Right lobe of liver (tissue), 6 donors: ENCODE measurements at regions not wholly inside any gene's neighbourhood (a gene's known extent, or its start where the extent isn't known, plus 50 kb on each side); places are given as distances from the start of the nearest gene placed in this dataset.

Experiments
- ATAC-seq, 4 donors: fragments of 200-7000 bp; cut with Tn5 transposase; one replicate each; pipeline ENCODE4 v1.9.1; 2020; ENCODE audit warnings: mild to moderate bottlenecking in 4 of 4, moderate library complexity in 4 of 4
- DNase-seq, 3 donors: peaks; one replicate each; pipeline ENCODE4 v3.0.0-alpha.2; 2020
- H3K27ac ChIP-seq, 3 donors: fragments of 200-600 bp; one replicate each; pipeline ENCODE4 v1.8.0; 2022
- H3K27me3 ChIP-seq, 2 donors: fragments of 200-600 bp; one replicate each; pipeline ENCODE4 v1.8.0; 2022
- H3K36me3 ChIP-seq, 4 donors: fragments of 200-600 bp; sonication (generic) in 1 of 4; one replicate each; pipeline versions ENCODE4 v1.5.1 to v1.8.0; 2017 to 2022; ENCODE audit warnings: control low read depth in 1 of 4
- H3K4me1 ChIP-seq, 4 donors: fragments of 200-600 bp; sonication (generic) in 1 of 4; one replicate each; pipeline versions ENCODE4 v1.5.1 to v1.8.0; 2017 to 2022; ENCODE audit warnings: control low read depth in 1 of 4
- H3K4me3 ChIP-seq, 3 donors: fragments of 200-600 bp; one replicate each; pipeline ENCODE4 v1.8.0; 2022
- H3K9me3 ChIP-seq, 4 donors: fragments of 200-600 bp; sonication (generic) in 1 of 4; one replicate each; pipeline versions ENCODE4 v1.5.1 to v1.8.0; 2017 to 2022; ENCODE audit warnings: control low read depth in 1 of 4
- POLR2A ChIP-seq: fragments of 450-650 bp; IDR thresholded peaks from one replicate; pipeline ENCODE4 v1.6.1; 2017; ENCODE audit warnings: antibody characterized with exemption, mild to moderate bottlenecking
- WGBS: methylation state at CpG from one replicate; pipeline ENCODE4 v1.1.6; 2018; ENCODE audit warnings: low coverage, low lambda C conversion rate; ENCODE audit not compliant: insufficient coverage; ENCODE audit errors: missing lambda C conversion rate; 5-methylcytosine and 5-hydroxymethylcytosine counted together
- intact Hi-C, 2 donors: fragments of 100-400 bp; cut with DNase I; formaldehyde crosslinking; loops; one replicate each; pipeline versions ENCODE4 v1.11.2 to v1.14.1; 2022
- TF ChIP-seq, protein P1 (sequence below), 4 donors: fragments of 200-600 bp in 3 of 4; fragments of 450-650 bp in 1 of 4; IDR thresholded peaks; one replicate each; pipeline versions ENCODE4 v1.5.1 to v1.8.0; 2016 to 2022; ENCODE audit warnings: antibody characterized with exemption in 4 of 4, mild to moderate bottlenecking in 2 of 4
- donor health status: DM: no; HTN: yes; CAD: no.
- donor health status: DM: no; HTN: no; CAD: no.
- donor health status: DM: no; HTN: no; CAD: no.
- donor health status: DM: no; HTN: yes; CAD: no.
- donor health status: DM: no; HTN: yes; CAD: no.

DNA sequence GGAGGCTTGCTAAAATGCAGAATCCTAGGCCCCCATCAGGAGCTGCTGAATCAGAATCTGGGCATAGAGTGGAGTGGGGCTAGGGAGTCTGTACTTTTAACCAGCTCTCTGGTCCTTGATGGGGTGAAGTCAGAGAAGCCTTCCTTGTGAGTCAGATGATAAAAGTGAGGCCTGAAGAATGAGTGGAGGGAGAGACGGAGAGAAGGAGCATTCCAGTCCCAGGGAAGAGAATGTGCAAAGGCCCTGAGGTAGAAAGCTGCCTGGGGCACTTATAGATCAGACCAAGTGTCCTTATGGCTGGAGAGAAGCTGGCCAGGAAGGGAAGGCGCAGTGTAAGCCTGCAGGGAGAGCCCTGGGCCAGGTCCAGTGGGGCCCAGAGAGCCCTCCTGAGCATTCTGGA, 235.1 kb upstream of the NLRP1 start:
- Histone ChIP-seq H3K4me3 (no peak overlapping the region), H3K27ac (no peak overlapping the region), H3K9me3 (no peaks in the 10 kb centered on the region), H3K27me3 (no peaks in the 10 kb centered on the region), H3K4me1 (no peaks in the 10 kb centered on the region), H3K36me3 (no peaks in the 10 kb centered on the region)
- intact Hi-C loops, result no loop called here
- WGBS, result 67% methylated on average over 1 of the region's 2 CpGs
- TF ChIP-seq, protein P1, sequence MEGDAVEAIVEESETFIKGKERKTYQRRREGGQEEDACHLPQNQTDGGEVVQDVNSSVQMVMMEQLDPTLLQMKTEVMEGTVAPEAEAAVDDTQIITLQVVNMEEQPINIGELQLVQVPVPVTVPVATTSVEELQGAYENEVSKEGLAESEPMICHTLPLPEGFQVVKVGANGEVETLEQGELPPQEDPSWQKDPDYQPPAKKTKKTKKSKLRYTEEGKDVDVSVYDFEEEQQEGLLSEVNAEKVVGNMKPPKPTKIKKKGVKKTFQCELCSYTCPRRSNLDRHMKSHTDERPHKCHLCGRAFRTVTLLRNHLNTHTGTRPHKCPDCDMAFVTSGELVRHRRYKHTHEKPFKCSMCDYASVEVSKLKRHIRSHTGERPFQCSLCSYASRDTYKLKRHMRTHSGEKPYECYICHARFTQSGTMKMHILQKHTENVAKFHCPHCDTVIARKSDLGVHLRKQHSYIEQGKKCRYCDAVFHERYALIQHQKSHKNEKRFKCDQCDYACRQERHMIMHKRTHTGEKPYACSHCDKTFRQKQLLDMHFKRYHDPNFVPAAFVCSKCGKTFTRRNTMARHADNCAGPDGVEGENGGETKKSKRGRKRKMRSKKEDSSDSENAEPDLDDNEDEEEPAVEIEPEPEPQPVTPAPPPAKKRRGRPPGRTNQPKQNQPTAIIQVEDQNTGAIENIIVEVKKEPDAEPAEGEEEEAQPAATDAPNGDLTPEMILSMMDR (IDR thresholded peaks at IDR 0.05), result no peak
- TF ChIP-seq POLR2A, result no peak
- no peak for DNase-seq
- no peak for ATAC-seq

DNA sequence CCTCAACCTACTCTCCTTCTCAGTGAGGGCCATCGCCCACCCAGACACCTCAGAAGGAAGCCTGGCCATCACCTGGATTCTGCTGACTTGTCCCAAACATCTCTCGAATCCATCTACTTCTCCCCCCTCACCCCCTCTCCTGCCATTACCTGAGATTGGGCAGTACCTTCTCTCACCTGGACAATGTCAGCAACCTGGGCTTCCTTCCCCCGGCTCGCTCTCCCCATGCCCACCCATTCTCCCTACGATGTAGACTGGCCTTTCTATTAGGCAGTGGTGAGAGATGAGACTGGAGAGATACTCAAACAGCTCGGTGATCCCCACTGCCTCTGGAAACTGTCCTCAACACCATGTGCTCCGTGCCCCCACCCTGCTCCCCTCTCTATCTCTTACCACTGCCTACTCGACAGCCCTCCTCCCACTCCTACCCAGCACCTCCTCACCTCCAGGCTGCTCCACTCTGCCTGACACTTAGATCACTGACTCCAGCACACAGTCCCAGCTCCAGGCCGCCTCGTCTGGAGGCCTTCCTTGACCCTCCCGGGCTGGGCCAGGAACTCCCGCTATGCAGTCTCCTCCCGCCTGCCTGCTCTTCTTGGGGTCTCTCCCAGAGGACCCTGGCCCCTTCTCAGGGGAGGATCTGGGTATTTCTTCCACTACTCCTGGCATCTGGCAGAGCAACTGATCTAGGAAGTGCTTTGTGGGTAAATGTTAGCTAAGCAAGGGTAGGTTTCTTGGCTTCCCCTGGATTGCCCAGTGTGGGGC, 235.8 kb upstream of the NLRP1 start:
- ATAC-seq (peak in 1 of 4 donors; percentile 24), DNase-seq (no peak)
- no peaks in the 10 kb centered on the region for H3K36me3 ChIP-seq
- no peaks in the 10 kb centered on the region for H3K4me1 ChIP-seq
- no peak overlapping the region for H3K4me3 ChIP-seq
- no peaks in the 10 kb centered on the region for H3K9me3 ChIP-seq
- no peak overlapping the region for H3K27ac ChIP-seq
- TF ChIP-seq, protein P1 (IDR thresholded peaks at IDR 0.05), result no peak
- 80% methylated on average over 10 of the region's 13 CpGs for WGBS
- intact Hi-C loops, result no loop called here
- no peaks in the 10 kb centered on the region for H3K27me3 ChIP-seq

GRCh38 chr17:5820721-5821456, 236.6 kb upstream of the NLRP1 start:
- TF ChIP-seq, protein P1 (IDR thresholded peaks at IDR 0.05), result no peak
- no peak for TF ChIP-seq POLR2A
- Histone ChIP-seq H3K27me3 (no peaks in the 10 kb centered on the region), H3K27ac (no peak overlapping the region), H3K9me3 (no peaks in the 10 kb centered on the region), H3K36me3 (no peaks in the 10 kb centered on the region), H3K4me3 (no peak overlapping the region), H3K4me1 (no peaks in the 10 kb centered on the region)
- intact Hi-C loops, result no loop called here
- DNase-seq (no peak), ATAC-seq (peak in 1 of 4 donors; percentile 79)
- WGBS, result 53% methylated on average over 6 of the region's 10 CpGs

DNA sequence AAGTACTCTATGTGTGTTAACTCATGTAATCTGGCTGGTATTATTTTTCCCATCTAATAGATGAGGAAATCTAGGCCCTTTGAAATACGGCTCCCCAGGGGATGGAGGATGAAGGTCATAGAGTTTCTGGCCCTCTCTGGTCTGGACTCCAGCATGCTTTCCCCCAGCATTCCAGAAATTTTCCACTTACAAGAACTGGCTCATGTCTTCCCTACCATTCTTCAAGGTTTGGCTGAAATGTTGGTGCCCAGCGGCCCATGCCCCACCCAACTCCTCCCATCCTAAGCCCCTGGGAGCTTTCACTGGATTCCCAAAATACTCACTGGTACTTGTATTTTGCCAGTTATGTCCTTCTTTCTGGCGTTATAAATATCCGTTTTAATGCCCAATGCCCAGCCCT, 237.5 kb upstream of the NLRP1 start:
- H3K27ac ChIP-seq, result no peak overlapping the region
- H3K4me3 ChIP-seq, result no peak overlapping the region
- H3K4me1 ChIP-seq, result no peaks in the 10 kb centered on the region
- H3K36me3 ChIP-seq, result no peaks in the 10 kb centered on the region
- no peak for ATAC-seq
- intact Hi-C loops, result no loop called here
- DNase-seq, result no peak
- H3K27me3 ChIP-seq, result no peaks in the 10 kb centered on the region
- TF ChIP-seq, protein P1 (IDR thresholded peaks at IDR 0.05), result no peak
- TF ChIP-seq POLR2A, result no peak
- 40% methylated on average over 3 of the region's 4 CpGs for WGBS
- H3K9me3 ChIP-seq, result no peaks in the 10 kb centered on the region
